Neural cell (in vitro differentiated cells): ENCODE measurements at regions not wholly inside any gene's neighbourhood (a gene's known extent, or its start where the extent isn't known, plus 50 kb on each side); places are given as distances from the start of the nearest gene placed in this dataset.

Source experiments
- CTCF ChIP-seq: fragments of 450-650 bp; IDR thresholded peaks from 2 replicates; pipeline ENCODE4 v1.5.1; 2014; ENCODE audit warnings: antibody characterized with exemption, mild to moderate bottlenecking, moderate library complexity; ENCODE audit not compliant: poor library complexity, severe bottlenecking
- TAF1 ChIP-seq: IDR thresholded peaks from 2 replicates; pipeline ENCODE4 v1.6.1; 2012; ENCODE audit warnings: low read depth

GRCh38 chr3:106673926-106674569 is 703.2 kb upstream of the CCDC54 start:
- TF ChIP-seq TAF1 (no peak), CTCF (no peak)
